ACHN (cell line): ENCODE measurements at regions not wholly inside any gene's neighbourhood (a gene's known extent, or its start where the extent isn't known, plus 50 kb on each side); places are given as distances from the start of the nearest gene placed in this dataset.

ENCODE experiments used
- DNase-seq: peaks from one replicate; pipeline ENCODE4 v3.0.0-alpha.2; 2015
- in situ Hi-C: cut with HindIII; loops from 2 replicates; pipeline ENCODE4 v1.10.0; 2017; ENCODE audit warnings: low sequenced_read_pairs, low pct_ligation_motif_present, low pct_unique_long_range_greater_than_20kb

GRCh38 chr14:56955745-56956144, 145.5 kb upstream of the OTX2 start:
- in situ Hi-C loops = no loop called here
- DNase-seq = no peak

GRCh38 chr14:56953884-56954283, 143.6 kb upstream of the OTX2 start:
- in situ Hi-C loops = no loop called here
- no peak for DNase-seq

- in situ Hi-C loops = no loop called here
- DNase-seq = no peak
Observed at GRCh38 chr14:56952766-56953473, 142.6 kb upstream of the OTX2 start.

GRCh38 chr14:56949828-56950227, 139.5 kb upstream of the OTX2 start:
- in situ Hi-C loops = no loop called here
- no peak for DNase-seq

- in situ Hi-C loops = no loop called here
- no peak for DNase-seq
Observed at GRCh38 chr14:56945291-56945690, 135.0 kb upstream of the OTX2 start.

- DNase-seq = no peak
Observed at GRCh38 chr14:56944397-56944796, 134.1 kb upstream of the OTX2 start.

GRCh38 chr14:56933446-56933845, 123.2 kb upstream of the OTX2 start:
- no peak for DNase-seq
- in situ Hi-C loops = no loop called here

More at GRCh38 chr14:56944397-56944796, 134.1 kb upstream of the OTX2 start:
- in situ Hi-C loops = no loop called here

GRCh38 chr14:56918849-56919574, 108.7 kb upstream of the OTX2 start:
- in situ Hi-C loops = no loop called here
- no peak for DNase-seq

GRCh38 chr14:56905282-56905681, 95.0 kb upstream of the OTX2 start:
- in situ Hi-C loops = no loop called here
- DNase-seq = no peak

GRCh38 chr14:56903304-56903969, 93.2 kb upstream of the OTX2 start:
- in situ Hi-C loops = no loop called here
- DNase-seq = no peak

- no peak for DNase-seq
- in situ Hi-C loops = no loop called here
Observed at GRCh38 chr14:56902385-56902784, 92.1 kb upstream of the OTX2 start.

GRCh38 chr14:56900726-56901125, 90.4 kb upstream of the OTX2 start:
- DNase-seq = no peak
- in situ Hi-C loops = no loop called here

- in situ Hi-C loops = no loop called here
- DNase-seq = no peak
Observed at GRCh38 chr14:56899829-56900228, 89.5 kb upstream of the OTX2 start.

GRCh38 chr14:56896922-56897321, 86.6 kb upstream of the OTX2 start:
- no peak for DNase-seq
- in situ Hi-C loops = no loop called here

- in situ Hi-C loops = no loop called here
- no peak for DNase-seq
Observed at GRCh38 chr14:56896231-56896630, 86.0 kb upstream of the OTX2 start.

GRCh38 chr14:56895154-56895553, 84.9 kb upstream of the OTX2 start:
- in situ Hi-C loops = no loop called here
- no peak for DNase-seq

- DNase-seq = no peak
- in situ Hi-C loops = no loop called here
Observed at GRCh38 chr14:56894591-56894991, 84.3 kb upstream of the OTX2 start.

- in situ Hi-C loops = no loop called here
Observed at GRCh38 chr14:56892959-56893358, 82.7 kb upstream of the OTX2 start.

GRCh38 chr14:56891226-56891625, 80.9 kb upstream of the OTX2 start:
- in situ Hi-C loops = no loop called here
- no peak for DNase-seq

More at GRCh38 chr14:56892959-56893358, 82.7 kb upstream of the OTX2 start:
- no peak for DNase-seq

GRCh38 chr14:56889705-56890104, 79.4 kb upstream of the OTX2 start:
- in situ Hi-C loops = no loop called here
- no peak for DNase-seq
